ENCODE measurements at regions not wholly inside any gene's neighbourhood (a gene's known extent, or its start where the extent isn't known, plus 50 kb on each side); places are given as distances from the start of the nearest gene placed in this dataset.

DNA sequence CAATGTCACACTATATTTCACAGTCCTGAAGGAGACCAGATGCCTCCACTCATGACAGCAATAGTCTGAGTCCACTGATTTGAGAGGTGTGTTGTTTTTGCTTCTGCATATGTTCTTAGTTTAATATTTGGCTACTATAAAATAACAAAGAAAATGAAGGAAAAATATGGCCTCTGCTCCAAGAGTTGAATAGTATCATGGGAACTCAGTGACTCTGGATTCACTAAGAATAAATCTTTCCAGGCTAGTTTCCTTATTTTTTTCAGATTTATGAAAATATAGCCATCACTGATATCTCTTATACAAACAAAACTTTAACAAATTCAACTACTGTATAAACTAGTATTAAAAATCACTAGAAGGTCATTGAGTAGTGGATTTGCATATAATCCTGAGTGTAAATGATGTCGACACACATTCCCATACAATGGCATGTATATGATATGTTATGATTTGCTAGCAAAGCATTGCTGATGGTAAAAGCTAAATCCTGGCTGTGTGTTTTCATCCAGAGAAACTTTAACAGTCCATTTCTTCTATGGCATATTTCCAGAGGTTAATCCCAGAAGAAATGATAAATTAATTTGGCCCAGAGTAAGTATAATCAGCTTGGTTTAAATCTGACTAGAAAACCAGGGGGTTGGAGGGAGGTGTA, 66.0 kb upstream of the VIPR2 start:
- TF ChIP-seq, protein P1, sequence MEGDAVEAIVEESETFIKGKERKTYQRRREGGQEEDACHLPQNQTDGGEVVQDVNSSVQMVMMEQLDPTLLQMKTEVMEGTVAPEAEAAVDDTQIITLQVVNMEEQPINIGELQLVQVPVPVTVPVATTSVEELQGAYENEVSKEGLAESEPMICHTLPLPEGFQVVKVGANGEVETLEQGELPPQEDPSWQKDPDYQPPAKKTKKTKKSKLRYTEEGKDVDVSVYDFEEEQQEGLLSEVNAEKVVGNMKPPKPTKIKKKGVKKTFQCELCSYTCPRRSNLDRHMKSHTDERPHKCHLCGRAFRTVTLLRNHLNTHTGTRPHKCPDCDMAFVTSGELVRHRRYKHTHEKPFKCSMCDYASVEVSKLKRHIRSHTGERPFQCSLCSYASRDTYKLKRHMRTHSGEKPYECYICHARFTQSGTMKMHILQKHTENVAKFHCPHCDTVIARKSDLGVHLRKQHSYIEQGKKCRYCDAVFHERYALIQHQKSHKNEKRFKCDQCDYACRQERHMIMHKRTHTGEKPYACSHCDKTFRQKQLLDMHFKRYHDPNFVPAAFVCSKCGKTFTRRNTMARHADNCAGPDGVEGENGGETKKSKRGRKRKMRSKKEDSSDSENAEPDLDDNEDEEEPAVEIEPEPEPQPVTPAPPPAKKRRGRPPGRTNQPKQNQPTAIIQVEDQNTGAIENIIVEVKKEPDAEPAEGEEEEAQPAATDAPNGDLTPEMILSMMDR (IDR thresholded peaks at IDR 0.05), result no peak
- no peak for TF ChIP-seq POLR2A (IDR thresholded peaks at IDR 0.05)
